Endothelial cell of umbilical vein (primary cell): ENCODE measurements at regions not wholly inside any gene's neighbourhood (a gene's known extent, or its start where the extent isn't known, plus 50 kb on each side); places are given as distances from the start of the nearest gene placed in this dataset.

Source experiments
- EZH2 ChIP-seq: IDR thresholded peaks from 2 replicates; pipeline ENCODE4 v1.6.1; 2012; ENCODE audit warnings: borderline replicate concordance, low read depth, mild to moderate bottlenecking, moderate library complexity, low read length, inconsistent platforms; ENCODE audit not compliant: severe bottlenecking
- FOS ChIP-seq: IDR thresholded peaks from 2 replicates; pipeline ENCODE4 v1.6.1; 2011; ENCODE audit warnings: mild to moderate bottlenecking, low read length, moderate library complexity, borderline replicate concordance; ENCODE audit not compliant: insufficient read depth
- GATA2 ChIP-seq: IDR thresholded peaks from 2 replicates; pipeline ENCODE4 v1.7.0; 2011; ENCODE audit warnings: low read depth, mild to moderate bottlenecking, moderate library complexity, mixed read lengths, low read length; ENCODE audit not compliant: insufficient read length, insufficient read depth
- JUN ChIP-seq: IDR thresholded peaks from 2 replicates; pipeline ENCODE4 v1.6.1; 2011; ENCODE audit warnings: borderline replicate concordance, low read depth; ENCODE audit not compliant: insufficient read length, insufficient read depth
- MYC ChIP-seq: IDR thresholded peaks from one replicate; pipeline ENCODE4 v1.6.1; 2011; ENCODE audit warnings: mild to moderate bottlenecking, low read depth, low read length
- POLR2A ChIP-seq: IDR thresholded peaks from 2 replicates; pipeline ENCODE4 v1.6.1; 2012; ENCODE audit warnings: low read depth, mild to moderate bottlenecking, control low read depth, low read length
- POLR2AphosphoS5 ChIP-seq: IDR thresholded peaks from 2 replicates; pipeline ENCODE4 v1.6.1; 2012; ENCODE audit warnings: low read depth, mild to moderate bottlenecking, control low read depth, low read length, moderate library complexity; ENCODE audit not compliant: insufficient read depth
- TF ChIP-seq, protein P1 (sequence below), 2 donors: IDR thresholded peaks; 1 replicate in 1 of 2; 2 replicates in 1 of 2; pipeline ENCODE4 v1.5.1; 2011; ENCODE audit warnings: low read length in 2 of 2, mild to moderate bottlenecking in 2 of 2, moderate library complexity in 2 of 2, control low read depth in 1 of 2, inconsistent platforms in 1 of 2, low read depth in 1 of 2; ENCODE audit not compliant: insufficient read depth in 1 of 2; ENCODE audit errors: extremely low read depth in 1 of 2
- TF ChIP-seq, protein P2 (sequence below): IDR thresholded peaks from 2 replicates; pipeline ENCODE4 v1.6.1; 2011; ENCODE audit not compliant: insufficient read depth, insufficient read length

DNA sequence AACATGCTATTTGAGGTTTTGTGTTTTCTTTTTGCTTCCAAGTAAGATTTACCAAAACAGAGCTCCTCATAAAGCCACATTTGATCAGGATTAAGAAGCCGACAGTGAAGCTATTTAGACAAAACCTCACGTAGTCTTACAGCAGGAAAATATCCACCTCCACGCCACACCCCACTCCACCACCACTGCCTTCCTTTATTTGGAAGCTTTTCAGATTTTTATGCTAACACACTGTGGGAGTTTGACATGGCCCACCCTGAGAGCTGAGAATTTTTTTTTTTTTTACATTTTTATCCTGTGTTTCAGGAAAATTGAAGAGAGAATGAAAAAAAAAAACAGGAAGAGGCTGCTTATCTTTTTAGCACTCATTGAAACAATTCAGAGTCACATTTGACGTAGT lies 104.8 kb upstream of the MC3R start:
- TF ChIP-seq, protein P1, sequence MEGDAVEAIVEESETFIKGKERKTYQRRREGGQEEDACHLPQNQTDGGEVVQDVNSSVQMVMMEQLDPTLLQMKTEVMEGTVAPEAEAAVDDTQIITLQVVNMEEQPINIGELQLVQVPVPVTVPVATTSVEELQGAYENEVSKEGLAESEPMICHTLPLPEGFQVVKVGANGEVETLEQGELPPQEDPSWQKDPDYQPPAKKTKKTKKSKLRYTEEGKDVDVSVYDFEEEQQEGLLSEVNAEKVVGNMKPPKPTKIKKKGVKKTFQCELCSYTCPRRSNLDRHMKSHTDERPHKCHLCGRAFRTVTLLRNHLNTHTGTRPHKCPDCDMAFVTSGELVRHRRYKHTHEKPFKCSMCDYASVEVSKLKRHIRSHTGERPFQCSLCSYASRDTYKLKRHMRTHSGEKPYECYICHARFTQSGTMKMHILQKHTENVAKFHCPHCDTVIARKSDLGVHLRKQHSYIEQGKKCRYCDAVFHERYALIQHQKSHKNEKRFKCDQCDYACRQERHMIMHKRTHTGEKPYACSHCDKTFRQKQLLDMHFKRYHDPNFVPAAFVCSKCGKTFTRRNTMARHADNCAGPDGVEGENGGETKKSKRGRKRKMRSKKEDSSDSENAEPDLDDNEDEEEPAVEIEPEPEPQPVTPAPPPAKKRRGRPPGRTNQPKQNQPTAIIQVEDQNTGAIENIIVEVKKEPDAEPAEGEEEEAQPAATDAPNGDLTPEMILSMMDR (IDR thresholded peaks at IDR 0.05; ENCODE audit: extremely low read depth in 1 of 2, insufficient read depth in 1 of 2, low read depth in 1 of 2, low read length in 2 of 2), result no peak
- TF ChIP-seq POLR2AphosphoS5 (no peak), EZH2 (no peak), POLR2A (no peak), JUN (no peak), MYC (no peak), FOS (no peak), GATA2 (no peak)
- TF ChIP-seq, protein P2, sequence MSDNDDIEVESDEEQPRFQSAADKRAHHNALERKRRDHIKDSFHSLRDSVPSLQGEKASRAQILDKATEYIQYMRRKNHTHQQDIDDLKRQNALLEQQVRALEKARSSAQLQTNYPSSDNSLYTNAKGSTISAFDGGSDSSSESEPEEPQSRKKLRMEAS, result no peak
